Dedifferentiated amniotic fluid mesenchymal stem cell (primary cell): ENCODE measurements at regions not wholly inside any gene's neighbourhood (a gene's known extent, or its start where the extent isn't known, plus 50 kb on each side); places are given as distances from the start of the nearest gene placed in this dataset.

Source experiments
- DNase-seq: peaks from one replicate; pipeline ENCODE4 v3.0.0-alpha.2; 2016; ENCODE audit errors: extremely low spot score

- DNase-seq, result no peak
Measured at GRCh38 chr3:55180161-55180560, 252.3 kb upstream of the LRTM1 start.

- DNase-seq, result no peak
Measured at GRCh38 chr3:55178336-55178735, 250.5 kb upstream of the LRTM1 start.

DNA sequence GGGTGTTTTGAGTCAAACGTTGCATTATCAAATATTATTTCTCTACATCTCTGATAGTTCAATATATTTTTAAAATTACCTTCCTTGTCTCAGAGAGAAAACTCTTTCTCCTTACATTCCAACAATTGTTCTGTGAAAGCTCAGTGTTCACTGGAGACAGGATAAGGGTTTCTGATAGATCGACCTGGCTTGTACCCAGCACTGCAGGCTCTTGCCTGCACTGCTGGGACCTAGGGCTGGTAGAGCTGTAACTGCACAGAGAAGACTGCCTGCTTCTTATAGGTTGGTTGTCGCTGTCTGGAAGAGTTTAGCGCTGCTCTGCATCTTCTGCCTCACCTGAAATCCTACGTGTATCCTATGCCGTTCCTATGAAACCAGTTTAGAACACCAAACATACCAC is 249.9 kb upstream of the LRTM1 start:
- no peak for DNase-seq

DNA sequence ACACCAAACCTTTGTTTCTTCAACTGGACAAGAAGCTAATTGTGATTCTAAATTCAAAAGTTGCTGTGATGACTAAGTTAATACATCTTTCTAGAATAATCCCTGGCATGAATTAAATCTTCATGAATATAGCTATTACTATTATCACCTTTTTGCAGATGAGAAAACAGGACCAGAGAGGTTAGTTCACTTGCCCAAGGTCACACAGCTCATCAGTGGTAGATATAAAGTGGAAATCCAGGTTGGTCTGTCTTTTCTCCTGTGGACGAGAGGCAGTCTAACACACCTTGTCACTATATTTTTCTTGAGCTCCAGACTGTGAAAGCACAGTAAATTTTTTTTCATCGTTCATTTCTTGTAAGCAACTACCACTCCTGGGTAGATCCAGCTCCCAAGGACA is 247.6 kb upstream of the LRTM1 start:
- DNase-seq, result no peak

- DNase-seq, result no peak
Measured at GRCh38 chr3:55174747-55175146, 246.9 kb upstream of the LRTM1 start.

GRCh38 chr3:55173504-55173903 is 245.6 kb upstream of the LRTM1 start:
- no peak for DNase-seq

GRCh38 chr3:55172913-55173312 is 245.1 kb upstream of the LRTM1 start:
- no peak for DNase-seq

DNA sequence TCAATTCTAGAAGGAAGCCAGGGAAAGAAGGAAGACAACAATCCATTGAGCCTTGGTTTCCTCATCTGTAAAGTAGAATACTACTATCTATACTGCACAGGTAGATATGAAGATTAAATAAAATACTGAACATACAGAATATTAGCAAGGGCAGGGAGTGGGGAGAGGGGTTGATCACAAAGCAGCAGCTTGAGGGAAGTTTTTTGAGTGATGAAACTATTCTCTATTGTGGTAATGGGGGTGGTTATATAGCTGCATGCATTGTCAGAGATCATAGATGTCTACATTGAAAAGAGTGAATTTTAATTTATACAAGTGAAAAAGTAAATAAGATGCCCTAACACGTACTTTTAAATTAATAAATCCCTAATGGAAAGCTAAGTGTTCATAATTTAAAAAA is 242.6 kb upstream of the LRTM1 start:
- DNase-seq, result no peak

DNA sequence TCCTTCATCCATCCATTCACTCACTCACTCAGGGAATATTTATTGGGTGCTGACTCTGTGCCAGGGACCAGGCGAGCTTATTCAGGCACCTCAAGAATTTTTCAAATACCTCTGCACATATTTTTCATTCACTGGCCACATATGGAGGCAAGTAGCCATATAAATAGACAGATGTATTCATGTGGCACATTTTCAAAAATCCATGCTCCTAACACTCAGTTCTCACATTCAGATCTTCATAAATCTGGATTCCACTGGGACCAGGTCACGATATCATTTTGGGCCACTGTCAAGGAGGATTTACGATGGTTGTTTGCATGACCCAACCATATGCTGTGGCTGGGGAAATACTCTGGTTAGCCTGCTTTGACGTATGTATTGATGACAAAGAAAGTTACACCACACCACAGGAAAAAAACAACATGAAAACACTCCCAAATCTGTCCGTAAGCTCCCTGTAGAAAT is 241.8 kb upstream of the LRTM1 start:
- peak; percentile 94 for DNase-seq

- no peak for DNase-seq
Measured at GRCh38 chr3:55169161-55169560, 241.3 kb upstream of the LRTM1 start.

DNA sequence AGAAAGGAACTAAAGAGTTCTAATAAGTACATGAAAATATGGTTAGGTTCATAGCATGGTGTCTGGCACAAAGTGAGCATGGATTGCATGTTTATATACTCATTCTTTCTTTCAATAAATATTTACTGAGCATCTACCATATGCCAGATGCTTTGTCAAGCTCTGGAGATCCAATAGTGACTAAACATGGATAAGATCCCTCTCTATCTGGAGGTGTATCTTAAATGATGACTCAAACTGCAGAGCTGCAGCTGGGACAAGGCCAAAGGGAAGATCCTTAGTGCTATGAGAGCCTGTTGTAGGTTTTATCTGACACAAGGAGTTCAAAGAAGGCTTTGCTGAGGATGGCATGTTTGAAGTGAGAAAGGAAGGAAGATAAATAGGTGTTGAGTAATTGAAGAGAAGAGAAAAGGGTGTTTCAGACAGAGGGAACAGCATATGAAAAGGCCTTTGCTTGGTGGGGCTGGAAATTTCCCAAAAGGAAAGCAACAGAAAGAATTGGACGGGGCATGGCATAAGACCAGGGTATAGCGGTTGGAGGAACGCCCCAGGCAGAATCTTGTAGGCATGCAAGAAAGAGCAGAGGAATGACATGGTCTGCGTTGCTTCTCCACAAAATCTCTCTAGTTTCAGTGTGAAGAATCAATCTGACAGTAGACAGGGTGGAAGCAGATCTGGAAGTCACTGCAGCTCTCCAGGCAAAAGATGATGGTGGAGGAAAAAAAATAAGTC is 239.9 kb upstream of the LRTM1 start:
- DNase-seq, result no peak

DNA sequence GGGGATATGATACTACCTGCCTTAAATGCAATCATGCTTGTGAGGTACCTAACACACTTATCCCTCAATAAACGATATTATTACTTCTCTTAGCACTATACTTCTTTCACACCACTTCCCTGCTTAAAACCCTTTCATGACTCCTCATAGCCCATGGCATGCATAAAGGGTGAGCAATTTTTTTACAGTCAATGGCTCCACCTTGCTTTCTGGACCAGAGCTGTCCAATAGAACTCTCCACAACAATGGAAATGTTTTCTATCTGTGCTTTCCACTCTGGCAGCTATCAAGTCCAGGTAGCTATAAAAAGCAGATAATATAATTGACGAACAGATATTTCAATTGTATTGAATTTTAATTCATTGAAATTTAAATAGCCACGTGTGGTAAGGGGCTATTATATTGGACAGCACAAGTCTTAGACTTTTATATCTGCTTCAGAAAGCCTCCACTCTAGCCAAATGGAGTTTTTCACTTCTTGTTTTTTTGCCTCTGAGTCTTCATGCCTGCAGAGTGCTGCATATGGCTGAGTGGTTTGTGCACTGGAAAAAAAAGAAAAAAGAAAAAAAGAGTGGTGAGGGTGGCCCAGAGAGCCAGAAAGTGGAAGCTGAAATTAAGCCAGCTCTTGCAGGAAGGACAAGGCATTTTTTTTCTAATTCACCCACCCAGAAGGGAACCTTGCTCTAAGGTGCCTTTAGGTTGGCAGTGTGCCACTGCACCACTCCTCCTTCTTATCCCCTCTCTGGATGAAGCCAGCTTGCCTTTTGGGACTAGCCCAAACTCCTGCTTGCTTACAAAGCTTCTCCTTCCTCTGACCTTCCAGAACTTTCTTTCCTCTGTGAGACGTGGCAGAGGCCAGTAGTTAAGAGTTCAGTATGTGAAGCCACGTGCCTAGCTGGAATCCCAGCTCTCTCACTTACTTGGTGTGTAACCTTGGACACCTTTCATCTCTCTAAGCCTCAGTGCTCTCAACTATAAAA is 239.0 kb upstream of the LRTM1 start:
- DNase-seq, result no peak

- no peak for DNase-seq
Measured at GRCh38 chr3:55165704-55166405, 238.0 kb upstream of the LRTM1 start.

DNA sequence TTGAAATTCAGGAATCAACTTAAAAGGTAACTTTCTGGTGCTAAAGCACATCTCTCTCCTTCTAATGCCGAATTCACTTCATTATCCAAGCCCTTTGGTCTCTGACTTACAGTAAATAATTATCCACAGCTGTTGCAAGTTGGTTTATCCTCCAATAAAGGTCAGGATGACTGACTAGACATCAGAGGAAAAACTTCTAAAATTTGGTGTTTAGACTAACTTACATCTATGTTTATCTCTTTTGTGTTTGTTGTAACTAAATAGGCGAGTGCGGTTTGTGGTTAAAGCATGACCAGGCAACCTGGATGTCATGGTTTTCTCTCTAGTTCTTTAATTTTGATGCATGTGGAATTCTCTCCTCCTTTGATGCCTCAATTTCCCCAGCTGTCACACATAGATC is 237.4 kb upstream of the LRTM1 start:
- DNase-seq, result no peak

DNA sequence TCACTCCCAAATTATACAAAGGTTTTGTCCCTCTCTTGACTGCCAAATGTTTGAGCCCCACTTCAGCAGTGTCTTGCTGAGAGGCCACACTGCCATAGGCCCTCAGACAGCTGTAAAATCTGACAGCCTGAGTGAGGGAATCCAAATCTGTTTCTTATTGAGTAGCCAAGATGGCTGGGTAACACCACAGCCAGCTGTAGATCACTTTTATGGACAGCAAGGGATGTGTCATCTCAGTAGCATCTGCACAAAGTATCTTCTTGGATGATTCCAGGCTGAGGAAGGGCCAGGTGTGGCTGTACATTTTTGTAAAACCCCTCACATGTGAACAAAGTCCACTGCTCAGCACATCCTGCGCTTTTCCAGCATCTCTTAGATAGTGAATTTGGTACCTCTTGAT is 237.0 kb upstream of the LRTM1 start:
- no peak for DNase-seq

DNA sequence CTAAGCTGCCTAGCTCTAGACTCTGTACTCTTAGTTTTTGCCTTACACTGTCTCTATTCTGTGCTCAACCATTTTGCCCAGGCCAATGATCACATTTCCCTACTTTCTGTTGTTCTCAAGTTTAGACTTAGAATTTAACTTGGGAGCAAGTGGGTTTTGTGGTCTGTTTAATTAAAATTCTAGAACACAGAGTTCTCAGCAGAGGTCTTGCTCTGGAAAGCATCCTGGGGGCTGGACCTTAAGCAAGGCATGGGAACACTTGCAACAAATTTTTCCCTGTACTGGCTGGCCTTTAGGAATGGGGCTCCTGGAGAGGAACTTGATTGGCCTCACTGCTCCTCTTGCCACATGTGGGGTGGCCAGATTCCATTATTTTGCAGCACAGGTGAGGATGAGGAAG is 236.3 kb upstream of the LRTM1 start:
- no peak for DNase-seq

DNA sequence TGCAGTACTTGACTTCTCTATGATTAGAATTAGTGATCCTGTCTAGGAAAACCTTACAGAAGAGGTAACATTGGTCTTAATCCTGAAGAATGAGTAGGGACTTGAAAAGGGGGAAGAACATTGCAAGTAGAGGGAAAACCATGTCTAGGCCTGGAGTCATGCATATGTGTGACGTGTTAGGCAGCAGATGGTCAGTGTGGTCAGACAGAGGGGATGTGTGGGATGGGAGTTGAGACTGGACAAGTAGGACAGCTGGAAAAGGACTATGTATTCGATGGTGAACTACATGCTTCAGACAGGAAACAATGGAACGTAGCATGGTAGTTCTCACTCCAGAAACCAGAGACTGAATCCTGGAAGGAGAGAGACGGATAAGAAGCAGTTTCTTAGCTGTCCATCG is 235.6 kb upstream of the LRTM1 start:
- no peak for DNase-seq

- DNase-seq, result no peak
Measured at GRCh38 chr3:55162031-55162795, 234.4 kb upstream of the LRTM1 start.

DNA sequence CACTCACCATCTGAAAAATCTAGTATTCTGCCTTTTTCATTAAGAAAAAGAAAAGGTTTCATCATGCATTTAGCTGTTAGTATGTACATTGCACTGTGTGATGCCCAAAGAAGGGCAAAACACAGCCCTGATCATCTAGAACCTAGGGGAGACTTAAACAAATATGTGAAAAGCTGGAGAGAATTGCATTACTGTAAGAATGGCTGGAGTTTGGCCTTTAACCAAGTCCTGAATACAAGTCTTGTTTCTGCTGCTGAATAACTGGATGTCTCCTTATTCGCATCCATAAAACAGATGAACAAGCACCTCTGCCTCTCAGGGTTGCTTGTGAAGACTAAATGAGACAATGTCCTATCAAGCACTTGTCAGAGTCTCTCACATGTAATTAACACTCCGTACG is 233.4 kb upstream of the LRTM1 start:
- DNase-seq, result no peak

GRCh38 chr3:55160241-55160983 is 232.6 kb upstream of the LRTM1 start:
- DNase-seq, result peak; percentile 76

GRCh38 chr3:55159711-55160110 is 231.9 kb upstream of the LRTM1 start:
- no peak for DNase-seq
